HG03439 (cell line): ENCODE measurements at regions not wholly inside any gene's neighbourhood (a gene's known extent, or its start where the extent isn't known, plus 50 kb on each side); places are given as distances from the start of the nearest gene placed in this dataset.

Experiments used
- ATAC-seq: cut with Tn5 transposase; IDR thresholded peaks from one replicate; pipeline ENCODE4 v1.9.1; 2021; ENCODE audit warnings: mild to moderate bottlenecking, moderate library complexity; ENCODE audit not compliant: unreplicated experiment

GRCh38 chr17:65278820-65279184 lies 141.6 kb downstream of the RGS9 start:
- ATAC-seq, result no peak

GRCh38 chr17:65278050-65278819 lies 141.1 kb downstream of the RGS9 start:
- ATAC-seq, result no peak

DNA sequence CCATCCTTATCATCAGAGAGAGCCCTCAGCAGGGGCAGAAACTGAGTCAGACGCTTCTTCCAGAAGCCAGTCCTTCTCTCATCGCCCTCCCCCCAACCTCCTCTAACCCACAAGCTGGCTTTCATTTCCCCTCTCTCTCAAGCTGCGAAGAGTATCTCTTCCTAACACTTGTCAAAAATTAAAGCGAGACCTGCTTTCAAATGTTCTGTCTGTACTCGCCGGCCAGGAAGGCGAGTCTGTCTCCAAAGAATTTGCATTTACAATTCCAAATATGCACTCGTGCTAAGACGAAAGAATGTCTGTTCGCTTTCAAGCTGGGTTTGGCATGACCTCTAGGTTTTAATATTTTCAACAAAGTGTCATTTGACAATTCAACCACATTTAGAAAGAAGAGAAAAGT lies 140.4 kb downstream of the RGS9 start:
- ATAC-seq, result no peak
